BE2C (cell line): ENCODE measurements at regions not wholly inside any gene's neighbourhood (a gene's known extent, or its start where the extent isn't known, plus 50 kb on each side); places are given as distances from the start of the nearest gene placed in this dataset.

Source experiments
- DNase-seq: peaks from one replicate; pipeline ENCODE4 v3.0.0-alpha.2; 2020
- H3K27me3 ChIP-seq: fragments of 250-450 bp; sonication (Bioruptor Pico); 2 replicates; pipeline ENCODE4 v1.5.1; 2020; ENCODE audit warnings: mild to moderate bottlenecking
- H3K36me3 ChIP-seq: fragments of 250-450 bp; sonication (Bioruptor Pico); 2 replicates; pipeline ENCODE4 v1.5.1; 2020; ENCODE audit warnings: mild to moderate bottlenecking
- H3K4me1 ChIP-seq: fragments of 250-450 bp; sonication (Bioruptor Pico); 2 replicates; pipeline ENCODE4 v1.5.1; 2020
- H3K4me3 ChIP-seq: 2 replicates; pipeline ENCODE4 v1.5.1; 2011; ENCODE audit warnings: low read depth, low read length
- H3K9me3 ChIP-seq: fragments of 250-450 bp; sonication (Bioruptor Pico); 2 replicates; pipeline ENCODE4 v1.5.1; 2020
- CTCF ChIP-seq: IDR thresholded peaks from 2 replicates; pipeline ENCODE4 v1.5.1; 2012; ENCODE audit warnings: mild to moderate bottlenecking, low read depth, low read length

GRCh38 chr6:141244366-141244765 lies 888.4 kb upstream of the GJE1 start:
- TF ChIP-seq CTCF: no peak

GRCh38 chr6:141242957-141243356 lies 889.8 kb upstream of the GJE1 start:
- H3K9me3 ChIP-seq: no peaks in the 10 kb centered on the region
- H3K36me3 ChIP-seq: no peaks in the 10 kb centered on the region
- no peak overlapping the region for H3K4me3 ChIP-seq
- no peaks in the 10 kb centered on the region for H3K4me1 ChIP-seq
- no peak for DNase-seq
- H3K27me3 ChIP-seq: no peaks in the 10 kb centered on the region
- no peak for TF ChIP-seq CTCF

More at GRCh38 chr6:141244366-141244765, 888.4 kb upstream of the GJE1 start:
- DNase-seq: no peak
- Histone ChIP-seq H3K27me3 (no peaks in the 10 kb centered on the region), H3K9me3 (no peaks in the 10 kb centered on the region), H3K36me3 (no peaks in the 10 kb centered on the region), H3K4me1 (no peaks in the 10 kb centered on the region), H3K4me3 (no peak overlapping the region)

DNA sequence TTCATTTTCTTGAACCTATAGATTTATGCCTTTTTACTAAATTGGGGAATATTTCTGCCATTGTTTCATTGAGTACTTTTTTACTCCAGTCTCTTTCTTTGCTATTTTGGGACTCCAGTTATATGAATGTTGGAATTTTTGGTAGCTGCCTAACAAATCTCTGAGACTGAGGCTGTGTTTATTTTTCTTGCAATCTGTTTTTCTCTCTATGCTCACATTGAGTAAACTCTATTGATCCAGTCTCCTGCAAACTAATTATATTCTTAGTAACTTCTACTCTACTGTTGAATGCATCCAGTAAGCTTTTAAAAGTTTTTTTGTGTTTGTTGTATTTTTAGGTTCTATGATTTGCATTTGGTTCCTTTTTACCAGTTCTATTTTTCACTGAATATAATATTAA lies 903.4 kb upstream of the GJE1 start:
- H3K4me1 ChIP-seq: no peaks in the 10 kb centered on the region
- no peaks in the 10 kb centered on the region for H3K27me3 ChIP-seq
- no peak overlapping the region for H3K4me3 ChIP-seq
- no peak for TF ChIP-seq CTCF
- no peak for DNase-seq
- no peaks in the 10 kb centered on the region for H3K36me3 ChIP-seq
- no peaks in the 10 kb centered on the region for H3K9me3 ChIP-seq

DNA sequence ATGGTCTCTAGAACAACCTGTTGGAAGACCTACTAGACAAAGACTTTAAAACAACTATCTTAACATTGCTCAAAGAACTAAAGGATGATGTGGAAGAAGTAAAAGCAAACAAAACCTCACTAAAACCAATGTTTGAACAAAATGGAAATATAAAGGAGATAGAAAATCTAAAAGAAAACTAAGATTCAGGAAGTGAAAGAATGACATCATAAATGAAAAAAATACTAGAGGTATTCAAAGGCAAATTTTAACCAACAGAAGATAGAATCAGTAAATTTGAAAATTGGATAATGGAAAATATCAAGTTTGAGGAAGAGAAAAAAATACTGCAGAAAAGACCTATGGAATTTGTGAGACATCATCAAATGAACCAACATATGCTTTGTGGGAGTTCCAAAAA lies 914.1 kb upstream of the GJE1 start:
- H3K9me3 ChIP-seq: no peaks in the 10 kb centered on the region
- no peak for TF ChIP-seq CTCF
- no peaks in the 10 kb centered on the region for H3K4me1 ChIP-seq
- H3K27me3 ChIP-seq: no peaks in the 10 kb centered on the region
- DNase-seq: no peak
- H3K36me3 ChIP-seq: no peaks in the 10 kb centered on the region
- H3K4me3 ChIP-seq: no peak overlapping the region

DNA sequence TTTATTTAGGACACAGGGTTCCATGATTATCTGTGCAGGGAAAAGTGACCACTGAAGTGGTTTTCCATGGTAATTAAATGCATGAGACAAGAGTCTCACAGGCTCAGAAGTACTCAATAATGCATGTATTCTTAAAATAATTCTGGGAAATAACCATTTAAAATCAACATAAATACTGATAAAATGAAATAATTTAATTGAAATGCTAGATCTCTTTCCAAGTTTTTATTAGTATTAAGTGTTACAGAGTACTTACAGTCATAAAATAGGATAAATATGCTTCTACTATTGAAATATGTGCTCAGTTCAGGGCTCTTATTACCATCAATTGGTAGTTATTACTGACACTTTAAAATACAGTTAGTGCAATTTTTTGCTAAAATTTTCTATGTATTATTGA lies 916.0 kb upstream of the GJE1 start:
- H3K4me1 ChIP-seq: no peaks in the 10 kb centered on the region
- H3K27me3 ChIP-seq: no peaks in the 10 kb centered on the region
- no peak for TF ChIP-seq CTCF
- no peak for DNase-seq
- H3K9me3 ChIP-seq: no peaks in the 10 kb centered on the region
- no peaks in the 10 kb centered on the region for H3K36me3 ChIP-seq
- no peak overlapping the region for H3K4me3 ChIP-seq

DNA sequence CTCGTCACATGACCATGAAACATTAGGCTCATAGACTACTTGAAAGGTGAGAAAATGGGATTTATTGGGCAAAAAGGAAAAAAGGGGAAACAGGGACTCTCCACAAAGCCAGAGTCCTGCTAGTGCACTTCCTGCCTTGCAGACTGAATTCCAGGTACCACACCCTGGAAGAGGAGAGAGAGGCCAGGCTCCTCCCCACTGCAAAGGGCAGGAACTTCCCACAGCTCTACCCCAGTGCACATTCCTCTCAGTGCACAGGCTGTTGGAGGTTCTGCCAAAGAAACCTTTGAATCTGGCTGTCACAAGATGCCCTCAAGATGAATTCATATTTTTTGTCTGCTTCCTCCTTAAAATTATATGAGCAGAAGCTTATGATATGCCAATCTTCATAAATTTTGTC lies 920.4 kb upstream of the GJE1 start:
- no peaks in the 10 kb centered on the region for H3K4me1 ChIP-seq
- TF ChIP-seq CTCF: no peak
- H3K36me3 ChIP-seq: no peaks in the 10 kb centered on the region
- DNase-seq: no peak
- no peaks in the 10 kb centered on the region for H3K9me3 ChIP-seq
- no peaks in the 10 kb centered on the region for H3K27me3 ChIP-seq
- H3K4me3 ChIP-seq: no peak overlapping the region
